Putamen (tissue), 1 donor: ENCODE measurements at regions not wholly inside any gene's neighbourhood (a gene's known extent, or its start where the extent isn't known, plus 50 kb on each side); places are given as distances from the start of the nearest gene placed in this dataset.
"Not testable (repeated sequence)": the region's sequence is repeated elsewhere in the genome, so short reads cannot be mapped to it uniquely, and the experiment has no call there.

Experiments
- DNase-seq: peaks from one replicate; pipeline ENCODE4 v3.0.0-alpha.2; 2016; ENCODE audit warnings: low spot score

GRCh38 chr7:118801366-118801765, 576.9 kb downstream of the ANKRD7 start:
- no peak for DNase-seq

- no peak for DNase-seq
Measured at GRCh38 chr7:118802726-118803125, 578.2 kb downstream of the ANKRD7 start.

- no peak for DNase-seq
Measured at GRCh38 chr7:118826246-118826645, 601.7 kb downstream of the ANKRD7 start.

- DNase-seq, result no peak
Measured at GRCh38 chr7:118836933-118837332, 612.4 kb downstream of the ANKRD7 start.

- DNase-seq, result no peak
Measured at GRCh38 chr7:118839515-118839914, 615.0 kb downstream of the ANKRD7 start.

GRCh38 chr7:118843456-118843855, 619.0 kb downstream of the ANKRD7 start:
- DNase-seq, result no peak

GRCh38 chr7:118844748-118845147, 620.2 kb downstream of the ANKRD7 start:
- DNase-seq, result no peak

GRCh38 chr7:118845791-118846190, 621.3 kb downstream of the ANKRD7 start:
- DNase-seq, result no peak

GRCh38 chr7:118846977-118847376, 622.5 kb downstream of the ANKRD7 start:
- DNase-seq, result no peak

- no peak for DNase-seq
Measured at GRCh38 chr7:118855290-118855689, 630.8 kb downstream of the ANKRD7 start.

- DNase-seq, result no peak
Measured at GRCh38 chr7:118858651-118859149, 634.2 kb downstream of the ANKRD7 start.

- no peak for DNase-seq
Measured at GRCh38 chr7:118861581-118861980, 637.1 kb downstream of the ANKRD7 start.

GRCh38 chr7:118862740-118863139, 638.2 kb downstream of the ANKRD7 start:
- no peak for DNase-seq

GRCh38 chr7:118863966-118864365, 639.5 kb downstream of the ANKRD7 start:
- DNase-seq, result no peak

- DNase-seq, result no peak
Measured at GRCh38 chr7:118867860-118868259, 643.4 kb downstream of the ANKRD7 start.

- DNase-seq, result not testable (repeated sequence)
Measured at GRCh38 chr7:118869141-118869540, 644.6 kb downstream of the ANKRD7 start.

- DNase-seq, result peak; percentile 3
Measured at GRCh38 chr7:118870187-118870586, 645.7 kb downstream of the ANKRD7 start.

- DNase-seq, result no peak
Measured at GRCh38 chr7:118872568-118872967, 648.1 kb downstream of the ANKRD7 start.

GRCh38 chr7:118877187-118877586, 652.7 kb downstream of the ANKRD7 start:
- no peak for DNase-seq

GRCh38 chr7:118878336-118878735, 653.8 kb downstream of the ANKRD7 start:
- no peak for DNase-seq

GRCh38 chr7:118898284-118898683, 673.8 kb downstream of the ANKRD7 start:
- no peak for DNase-seq

- DNase-seq, result no peak
Measured at GRCh38 chr7:118902600-118902999, 678.1 kb downstream of the ANKRD7 start.

- no peak for DNase-seq
Measured at GRCh38 chr7:118907911-118908527, 683.5 kb downstream of the ANKRD7 start.

GRCh38 chr7:118916120-118916519, 691.6 kb downstream of the ANKRD7 start:
- DNase-seq, result not testable (repeated sequence)
